Thyroid gland (tissue), 4 donors: ENCODE measurements at regions not wholly inside any gene's neighbourhood (a gene's known extent, or its start where the extent isn't known, plus 50 kb on each side); places are given as distances from the start of the nearest gene placed in this dataset.

Experiments
- POLR2A ChIP-seq, 2 donors: fragments of 450-650 bp; IDR thresholded peaks; one replicate each; pipeline ENCODE4 v1.6.1; 2017; ENCODE audit warnings: antibody characterized with exemption in 2 of 2, mild to moderate bottlenecking in 2 of 2, moderate library complexity in 1 of 2
- TF ChIP-seq, protein P1 (sequence below), 6 experiments: fragments of 200-600 bp in 3 of 6; fragments of 450-650 bp in 3 of 6; sonication (generic) in 3 of 6; IDR thresholded peaks; one replicate each; pipeline ENCODE4 v1.5.1; 2016 to 2019; ENCODE audit warnings: antibody characterized with exemption in 6 of 6, mild to moderate bottlenecking in 2 of 6, inconsistent platforms in 1 of 6, moderate library complexity in 1 of 6

DNA sequence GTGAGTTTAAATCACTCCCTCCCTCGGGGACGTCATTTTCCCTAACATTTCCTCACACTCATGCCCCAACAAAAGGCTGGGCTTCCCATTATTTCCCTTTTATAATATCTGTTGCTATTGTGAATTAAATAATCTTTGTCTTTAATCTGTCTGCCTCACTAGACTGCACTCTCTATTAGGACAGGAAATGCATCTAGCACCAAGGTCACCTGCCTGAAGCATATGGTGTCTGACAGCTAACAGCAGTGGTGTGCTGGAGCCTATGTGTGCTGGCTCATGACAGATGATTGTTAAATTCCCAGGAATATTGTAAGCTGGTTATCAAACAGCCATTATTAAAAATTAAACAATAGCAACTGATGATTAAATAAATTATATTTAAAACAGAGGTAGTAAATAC is 237.0 kb upstream of the CEP162 start:
- TF ChIP-seq, protein P1, sequence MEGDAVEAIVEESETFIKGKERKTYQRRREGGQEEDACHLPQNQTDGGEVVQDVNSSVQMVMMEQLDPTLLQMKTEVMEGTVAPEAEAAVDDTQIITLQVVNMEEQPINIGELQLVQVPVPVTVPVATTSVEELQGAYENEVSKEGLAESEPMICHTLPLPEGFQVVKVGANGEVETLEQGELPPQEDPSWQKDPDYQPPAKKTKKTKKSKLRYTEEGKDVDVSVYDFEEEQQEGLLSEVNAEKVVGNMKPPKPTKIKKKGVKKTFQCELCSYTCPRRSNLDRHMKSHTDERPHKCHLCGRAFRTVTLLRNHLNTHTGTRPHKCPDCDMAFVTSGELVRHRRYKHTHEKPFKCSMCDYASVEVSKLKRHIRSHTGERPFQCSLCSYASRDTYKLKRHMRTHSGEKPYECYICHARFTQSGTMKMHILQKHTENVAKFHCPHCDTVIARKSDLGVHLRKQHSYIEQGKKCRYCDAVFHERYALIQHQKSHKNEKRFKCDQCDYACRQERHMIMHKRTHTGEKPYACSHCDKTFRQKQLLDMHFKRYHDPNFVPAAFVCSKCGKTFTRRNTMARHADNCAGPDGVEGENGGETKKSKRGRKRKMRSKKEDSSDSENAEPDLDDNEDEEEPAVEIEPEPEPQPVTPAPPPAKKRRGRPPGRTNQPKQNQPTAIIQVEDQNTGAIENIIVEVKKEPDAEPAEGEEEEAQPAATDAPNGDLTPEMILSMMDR (IDR thresholded peaks at IDR 0.05): no peak
- no peak for TF ChIP-seq POLR2A (IDR thresholded peaks at IDR 0.05)
